SK-N-SH treated with all-trans-retinoic acid at 6 μM for 48 hours (cell line): ENCODE measurements at regions not wholly inside any gene's neighbourhood (a gene's known extent, or its start where the extent isn't known, plus 50 kb on each side); places are given as distances from the start of the nearest gene placed in this dataset.

ENCODE experiments used
- ATAC-seq: fragments of 200-7000 bp; cut with Tn5 transposase; 3 replicates; pipeline ENCODE4 v1.9.1; 2020; ENCODE audit warnings: mild to moderate bottlenecking, moderate library complexity
- ARNTL ChIP-seq: fragments of 450-650 bp; formaldehyde crosslinking; IDR thresholded peaks from 2 replicates; pipeline ENCODE4 v1.5.0; 2020; ENCODE audit warnings: low read depth, mild to moderate bottlenecking, moderate library complexity, borderline replicate concordance
- BACH2 ChIP-seq: fragments of 250-450 bp; sonication (Bioruptor Pico); IDR thresholded peaks from 2 replicates; pipeline ENCODE4 v1.9.0; 2021; ENCODE audit warnings: mild to moderate bottlenecking, borderline replicate concordance
- CREB5 ChIP-seq: fragments of 250-450 bp; sonication (Bioruptor Pico); IDR thresholded peaks from 2 replicates; pipeline ENCODE4 v1.5.1; 2020; ENCODE audit warnings: low read depth, mild to moderate bottlenecking, moderate library complexity
- CSDC2 ChIP-seq: fragments of 250-450 bp; sonication (Bioruptor Pico); IDR thresholded peaks from 2 replicates; pipeline ENCODE4 v1.5.0; 2020; ENCODE audit warnings: mild to moderate bottlenecking, moderate library complexity
- CSRNP3 ChIP-seq: fragments of 250-450 bp; sonication (Bioruptor Pico); IDR thresholded peaks from 2 replicates; pipeline ENCODE4 v1.5.1; 2021; ENCODE audit warnings: mild to moderate bottlenecking, moderate library complexity
- ESRRG ChIP-seq: fragments of 250-450 bp; sonication (Bioruptor Pico); IDR thresholded peaks from 2 replicates; pipeline ENCODE4 v1.6.1; 2021; ENCODE audit warnings: mild to moderate bottlenecking
- GLIS3 ChIP-seq: fragments of 250-450 bp; sonication (Bioruptor Pico); IDR thresholded peaks from 2 replicates; pipeline ENCODE4 v1.5.0; 2020; ENCODE audit warnings: mild to moderate bottlenecking, moderate library complexity
- ISL1 ChIP-seq: fragments of 250-450 bp; sonication (Bioruptor Pico); IDR thresholded peaks from 2 replicates; pipeline ENCODE4 v2.1.2; 2022; ENCODE audit warnings: mild to moderate bottlenecking, moderate library complexity
- OSR1 ChIP-seq: fragments of 250-450 bp; sonication (Bioruptor Pico); IDR thresholded peaks from 2 replicates; pipeline ENCODE4 v1.8.0; 2022; ENCODE audit warnings: moderate library complexity, mild to moderate bottlenecking, inconsistent platforms
- PATZ1 ChIP-seq: fragments of 250-450 bp; sonication (Bioruptor Pico); IDR thresholded peaks from 2 replicates; pipeline ENCODE4 v1.8.0; 2020; ENCODE audit warnings: mild to moderate bottlenecking, moderate library complexity, borderline replicate concordance
- POU6F1 ChIP-seq: fragments of 250-450 bp; sonication (Bioruptor Pico); IDR thresholded peaks from 2 replicates; pipeline ENCODE4 v1.8.0; 2021; ENCODE audit warnings: low read depth, mild to moderate bottlenecking, moderate library complexity, borderline replicate concordance
- PPARA ChIP-seq: fragments of 250-450 bp; sonication (Bioruptor Pico); IDR thresholded peaks from 2 replicates; pipeline ENCODE4 v1.5.0; 2020; ENCODE audit warnings: mild to moderate bottlenecking, borderline replicate concordance
- RARB ChIP-seq: fragments of 250-450 bp; sonication (Bioruptor Pico); IDR thresholded peaks from 2 replicates; pipeline ENCODE4 v1.8.0; 2021; ENCODE audit warnings: mild to moderate bottlenecking, moderate library complexity
- SNAI2 ChIP-seq: fragments of 250-450 bp; sonication (Bioruptor Pico); IDR thresholded peaks from 2 replicates; pipeline ENCODE4 v1.5.0; 2020; ENCODE audit warnings: mild to moderate bottlenecking, moderate library complexity
- TCF4 ChIP-seq: fragments of 250-450 bp; sonication (Bioruptor Pico); IDR thresholded peaks from 2 replicates; pipeline ENCODE4 v1.8.0; 2021; ENCODE audit warnings: mild to moderate bottlenecking, moderate library complexity, borderline replicate concordance
- TSHZ2 ChIP-seq: fragments of 250-450 bp; sonication (Bioruptor Pico); IDR thresholded peaks from 2 replicates; pipeline ENCODE4 v1.5.0; 2020; ENCODE audit warnings: mild to moderate bottlenecking, moderate library complexity
- ZC3H10 ChIP-seq: fragments of 250-450 bp; sonication (Bioruptor Pico); IDR thresholded peaks from 2 replicates; pipeline ENCODE4 v1.5.1; 2021; ENCODE audit warnings: mild to moderate bottlenecking, moderate library complexity
- ZFP3 ChIP-seq: fragments of 250-450 bp; sonication (Bioruptor Pico); IDR thresholded peaks from 2 replicates; pipeline ENCODE4 v1.5.0; 2020; ENCODE audit warnings: mild to moderate bottlenecking, moderate library complexity
- ZFP30 ChIP-seq: fragments of 450-650 bp; formaldehyde crosslinking; IDR thresholded peaks from 2 replicates; pipeline ENCODE4 v1.5.0; 2022; ENCODE audit warnings: mild to moderate bottlenecking, moderate library complexity
- ZNF565 ChIP-seq: fragments of 450-650 bp; formaldehyde crosslinking; conservative IDR thresholded peaks from 2 replicates; pipeline ENCODE4 v1.5.0; 2020; ENCODE audit warnings: low read depth, mild to moderate bottlenecking, moderate library complexity
- ZNF70 ChIP-seq: fragments of 450-650 bp; formaldehyde crosslinking; IDR thresholded peaks from 2 replicates; pipeline ENCODE4 v1.5.0; 2020; ENCODE audit warnings: mild to moderate bottlenecking, moderate library complexity
- ZNF8 ChIP-seq: fragments of 450-650 bp; formaldehyde crosslinking; IDR thresholded peaks from 2 replicates; pipeline ENCODE4 v1.5.0; 2020; ENCODE audit warnings: mild to moderate bottlenecking, moderate library complexity

GRCh38 chr6:119829006-119829405 lies 479.4 kb upstream of the MAN1A1 start:
- TF ChIP-seq PATZ1 (no peak), CREB5 (no peak), ZFP3 (no peak), ESRRG (no peak), RARB (CRISPR knock-in tag) (no peak), BACH2 (CRISPR knock-in tag) (no peak), ZNF8 (no peak), TCF4 (CRISPR knock-in tag) (no peak), PPARA (CRISPR knock-in tag) (no peak)
- ATAC-seq, result no peak

GRCh38 chr6:119821380-119821779 lies 471.8 kb upstream of the MAN1A1 start:
- ATAC-seq, result no peak
- TF ChIP-seq ZNF8, result no peak
- TF ChIP-seq CSRNP3 (CRISPR knock-in tag), result no peak
- TF ChIP-seq ZNF565, result no peak
- no peak for TF ChIP-seq ZC3H10 (CRISPR knock-in tag)
- no peak for TF ChIP-seq ISL1
- no peak for TF ChIP-seq POU6F1 (CRISPR knock-in tag)
- no peak for TF ChIP-seq OSR1 (CRISPR knock-in tag)
- no peak for TF ChIP-seq ARNTL (CRISPR knock-in tag)
- no peak for TF ChIP-seq CSDC2 (CRISPR knock-in tag)
- TF ChIP-seq PPARA (CRISPR knock-in tag), result no peak
- no peak for TF ChIP-seq BACH2 (CRISPR knock-in tag)
- TF ChIP-seq ESRRG, result no peak
- no peak for TF ChIP-seq GLIS3 (CRISPR knock-in tag)
- no peak for TF ChIP-seq PATZ1
- no peak for TF ChIP-seq ZFP30 (CRISPR knock-in tag)
- TF ChIP-seq TSHZ2 (CRISPR knock-in tag), result no peak
- TF ChIP-seq TCF4 (CRISPR knock-in tag), result no peak
- no peak for TF ChIP-seq ZFP3
- TF ChIP-seq ZNF70, result no peak
- no peak for TF ChIP-seq SNAI2
